Body of pancreas (tissue), 4 donors: ENCODE measurements at regions not wholly inside any gene's neighbourhood (a gene's known extent, or its start where the extent isn't known, plus 50 kb on each side); places are given as distances from the start of the nearest gene placed in this dataset.

Experiments used
- ATAC-seq: fragments of 150-250 bp; one replicate; pipeline ENCODE4 v1.9.1; 2016
- DNase-seq, 4 donors: peaks; one replicate each; pipeline ENCODE4 v3.0.0-alpha.2; 2019
- H3K27ac ChIP-seq, 4 donors: fragments of 200-600 bp; sonication (generic); 1 replicate in 3 of 4; 2 replicates in 1 of 4; pipeline versions ENCODE4 v1.5.1 to v1.6.1; 2016 to 2019; ENCODE audit warnings: mild to moderate bottlenecking in 1 of 4, mixed read lengths in 1 of 4, moderate library complexity in 1 of 4
- H3K27me3 ChIP-seq, 2 donors: fragments of 200-600 bp; sonication (generic); one replicate each; pipeline ENCODE4 v1.6.0; 2016; ENCODE audit warnings: mild to moderate bottlenecking in 1 of 2
- H3K36me3 ChIP-seq, 2 donors: fragments of 200-600 bp; sonication (generic); replicated peaks in 1 of 2; 2 replicates each; pipeline ENCODE4 v1.5.1; 2016; ENCODE audit warnings: low read depth in 2 of 2; ENCODE audit not compliant: insufficient read depth in 1 of 2
- H3K4me1 ChIP-seq: fragments of 200-600 bp; sonication (generic); one replicate; pipeline ENCODE4 v1.6.0; 2016
- H3K4me3 ChIP-seq, 2 donors: fragments of 200-600 bp; sonication (generic); 1 replicate in 1 of 2; 2 replicates in 1 of 2; pipeline ENCODE4 v1.5.1; 2016 to 2019
- H3K9me3 ChIP-seq, 3 donors: fragments of 200-600 bp; sonication (generic); 1 replicate in 2 of 3; 2 replicates in 1 of 3; pipeline ENCODE4 v1.5.1; 2016
- CTCF ChIP-seq, 7 experiments: fragments of 450-650 bp in 4 of 7; fragments of 200-600 bp in 3 of 7; sonication (generic) in 3 of 7; IDR thresholded peaks; one replicate each; pipeline ENCODE4 v1.5.1; 2016 to 2019; ENCODE audit warnings: antibody characterized with exemption in 7 of 7
- POLR2A ChIP-seq, 3 donors: fragments of 450-650 bp; IDR thresholded peaks; one replicate each; pipeline ENCODE4 v1.6.1; 2016; ENCODE audit warnings: antibody characterized with exemption in 3 of 3, mild to moderate bottlenecking in 2 of 3
- WGBS, 2 donors: methylation state at CpG; one replicate each; pipeline ENCODE4 v1.1.5; 2017; 5-methylcytosine and 5-hydroxymethylcytosine counted together
- intact Hi-C: fragments of 100-400 bp; cut with DNase I; formaldehyde crosslinking; loops from one replicate; pipeline ENCODE4 v1.15.1; 2023

DNA sequence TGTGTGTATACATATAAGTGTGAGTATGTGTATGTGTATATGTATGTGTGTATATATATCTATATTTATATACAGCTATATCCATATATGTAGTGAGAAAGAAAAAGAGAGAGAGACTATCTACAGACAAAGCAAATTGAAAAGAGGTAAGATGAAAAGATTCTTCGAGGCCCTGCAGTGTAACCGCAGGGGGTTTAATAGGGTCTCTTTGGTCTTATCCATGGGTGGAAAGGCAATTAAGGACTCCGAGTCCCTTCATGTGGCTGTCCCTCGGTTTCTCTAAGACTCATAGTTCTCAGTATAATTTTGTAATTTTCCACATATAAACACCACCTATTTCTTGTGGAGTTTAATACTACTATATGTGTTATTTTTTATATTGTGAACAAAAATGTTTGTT is 50.6 kb upstream of the JAZF1 start:
- 81 to 83% methylated on average over 4 of the region's 4 CpGs for WGBS, 2 donors
- H3K9me3 ChIP-seq, result no peaks in the 10 kb centered on the region
- TF ChIP-seq POLR2A (IDR thresholded peaks at IDR 0.05), result no peak
- TF ChIP-seq CTCF (IDR thresholded peaks at IDR 0.05), result no peak
- no peaks in the 10 kb centered on the region for H3K4me1 ChIP-seq
- H3K27me3 ChIP-seq, result no peaks in the 10 kb centered on the region
- DNase-seq, result no peak
- H3K27ac ChIP-seq, result no peak overlapping the region
- no peak overlapping the region for H3K4me3 ChIP-seq
- ATAC-seq, result no peak
- H3K36me3 ChIP-seq, result no peaks in the 10 kb centered on the region
- intact Hi-C loops, result no loop called here

DNA sequence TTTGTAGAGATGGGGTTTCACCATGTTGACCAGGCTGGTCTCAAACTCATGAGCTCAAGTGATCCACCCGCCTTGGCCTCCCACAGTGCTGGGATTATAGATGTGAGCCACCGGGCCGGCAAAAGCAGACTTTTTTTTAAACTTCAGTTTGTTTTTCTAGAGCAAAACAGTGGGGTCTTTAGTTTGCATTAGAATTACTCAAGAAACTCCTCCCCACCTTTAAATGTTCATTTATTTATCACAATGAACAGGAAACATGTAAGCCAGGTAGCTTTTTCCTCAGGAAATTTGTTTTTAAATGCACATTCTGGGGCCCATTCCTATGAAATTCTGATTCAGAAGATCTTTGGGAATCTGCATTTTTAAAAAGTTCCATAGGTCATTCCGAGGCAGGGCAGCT is 56.0 kb upstream of the JAZF1 start:
- Histone ChIP-seq H3K4me1 (no peaks in the 10 kb centered on the region), H3K27me3 (no peaks in the 10 kb centered on the region), H3K36me3 (no peaks in the 10 kb centered on the region), H3K27ac (no peak overlapping the region), H3K9me3 (no peaks in the 10 kb centered on the region), H3K4me3 (no peak overlapping the region)
- ATAC-seq (no peak), DNase-seq (no peak)
- intact Hi-C loops, result no loop called here
- no peak for TF ChIP-seq POLR2A (IDR thresholded peaks at IDR 0.05)
- no peak for TF ChIP-seq CTCF (IDR thresholded peaks at IDR 0.05)
- 74 to 86% methylated on average over 4 of the region's 4 CpGs for WGBS, 2 donors

DNA sequence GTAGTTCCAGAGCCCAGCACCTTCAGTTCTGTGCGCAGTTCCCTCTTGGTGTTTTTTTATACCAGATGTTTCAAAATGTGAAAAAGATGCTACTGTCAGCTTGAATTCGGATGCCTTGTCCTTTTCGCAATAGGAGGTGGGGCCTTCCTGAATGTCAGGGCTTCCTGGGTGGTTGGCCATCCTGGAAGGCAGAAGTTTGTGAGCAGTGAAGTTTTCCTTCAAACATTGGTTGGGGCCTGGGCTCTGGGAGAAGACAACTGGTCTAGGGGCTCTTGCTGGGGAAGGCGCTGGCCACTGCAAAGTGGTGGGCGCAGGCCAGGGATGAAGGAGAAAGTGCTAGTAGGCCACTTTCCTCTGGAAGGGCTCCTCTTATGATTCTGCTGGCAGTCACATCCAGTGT is 56.8 kb upstream of the JAZF1 start:
- no peaks in the 10 kb centered on the region for H3K4me1 ChIP-seq
- no peaks in the 10 kb centered on the region for H3K27me3 ChIP-seq
- H3K4me3 ChIP-seq, result no peak overlapping the region
- H3K9me3 ChIP-seq, result no peaks in the 10 kb centered on the region
- DNase-seq (peak in 1 of 4 donors; percentile 19), ATAC-seq (no peak)
- WGBS, 2 donors, result 77 to 78% methylated on average over 5 of the region's 5 CpGs
- TF ChIP-seq POLR2A (IDR thresholded peaks at IDR 0.05), result no peak
- TF ChIP-seq CTCF (IDR thresholded peaks at IDR 0.05), result no peak
- no peak overlapping the region for H3K27ac ChIP-seq
- intact Hi-C loops, result no loop called here
- no peaks in the 10 kb centered on the region for H3K36me3 ChIP-seq

DNA sequence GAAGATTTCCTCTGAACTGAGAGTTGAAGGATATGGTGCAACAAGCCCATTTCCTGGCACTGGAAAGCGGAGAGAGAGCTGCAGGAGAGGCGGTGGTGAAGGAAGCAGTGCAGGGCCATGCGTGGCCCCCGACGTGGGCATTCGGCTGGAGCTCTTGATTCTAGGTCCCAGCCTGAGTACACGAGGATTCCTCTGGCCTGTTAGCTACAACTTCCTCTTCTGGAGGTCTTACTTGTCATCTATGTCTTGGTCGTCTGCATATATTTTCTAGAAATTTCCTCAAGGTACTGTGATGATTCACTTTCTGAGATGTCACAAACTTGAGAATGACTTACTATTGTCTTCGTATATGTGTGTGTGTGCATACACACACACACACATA is 59.2 kb upstream of the JAZF1 start:
- no peak overlapping the region for H3K27ac ChIP-seq
- WGBS, 2 donors, result 53 to 78% methylated on average over 9 of the region's 9 CpGs
- no peaks in the 10 kb centered on the region for H3K36me3 ChIP-seq
- ATAC-seq (no peak), DNase-seq (peak in 1 of 4 donors; percentile 9)
- intact Hi-C loops, result no loop called here
- TF ChIP-seq CTCF (IDR thresholded peaks at IDR 0.05) (no peak), POLR2A (IDR thresholded peaks at IDR 0.05) (no peak)
- H3K9me3 ChIP-seq, result no peaks in the 10 kb centered on the region
- no peaks in the 10 kb centered on the region for H3K4me1 ChIP-seq
- no peak overlapping the region for H3K4me3 ChIP-seq
- H3K27me3 ChIP-seq, result no peaks in the 10 kb centered on the region

- no peak for DNase-seq
- no peak for ATAC-seq
- intact Hi-C loops, result no loop called here
- Histone ChIP-seq H3K36me3 (no peaks in the 10 kb centered on the region), H3K9me3 (no peaks in the 10 kb centered on the region), H3K27ac (no peak overlapping the region), H3K27me3 (no peaks in the 10 kb centered on the region), H3K4me3 (no peak overlapping the region), H3K4me1 (no peaks in the 10 kb centered on the region)
- WGBS, 2 donors, result 58 to 82% methylated on average over 5 of the region's 5 CpGs
- TF ChIP-seq POLR2A (IDR thresholded peaks at IDR 0.05), result no peak
- TF ChIP-seq CTCF (IDR thresholded peaks at IDR 0.05), result no peak
These were observed 59.9 kb upstream of the JAZF1 start for GRCh38 chr7:28240481-28240880.
